ENCODE measurements at regions not wholly inside any gene's neighbourhood (a gene's known extent, or its start where the extent isn't known, plus 50 kb on each side); places are given as distances from the start of the nearest gene placed in this dataset.
"Not testable (repeated sequence)": the region's sequence is repeated elsewhere in the genome, so short reads cannot be mapped to it uniquely, and the experiment has no call there.

DNA sequence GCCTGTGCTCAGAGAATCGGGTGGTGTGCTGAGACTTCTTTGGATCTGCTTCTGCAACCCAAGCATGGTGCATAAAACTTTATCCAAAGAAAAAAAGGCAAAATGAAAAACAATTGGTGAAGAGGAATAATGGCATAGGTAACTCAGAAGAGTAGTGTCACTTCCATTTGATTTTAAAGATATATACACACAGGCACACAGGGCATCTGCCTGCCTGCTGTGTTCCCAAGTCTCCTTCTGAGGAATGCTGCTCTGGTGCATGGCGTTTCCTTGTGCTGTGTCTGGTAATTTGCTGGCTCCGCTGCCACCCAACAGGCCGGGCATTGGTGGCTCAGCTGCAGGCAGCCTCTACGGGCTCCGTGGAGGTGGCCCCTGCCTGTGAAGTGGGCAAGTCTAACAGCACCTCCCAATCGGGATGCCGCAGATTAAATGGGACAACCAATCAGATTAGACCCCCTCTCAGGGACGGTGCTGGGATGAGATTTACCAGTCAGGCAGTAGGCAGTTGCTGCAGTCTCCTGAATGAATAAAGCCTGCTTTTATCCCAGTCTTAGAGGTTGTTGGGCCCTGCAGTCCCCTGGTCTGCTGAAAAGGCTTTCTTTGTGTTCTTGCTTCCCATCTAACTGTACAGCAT is 253.7 kb upstream of the RASGRP1 start:
- DNase-seq: no peak

DNA sequence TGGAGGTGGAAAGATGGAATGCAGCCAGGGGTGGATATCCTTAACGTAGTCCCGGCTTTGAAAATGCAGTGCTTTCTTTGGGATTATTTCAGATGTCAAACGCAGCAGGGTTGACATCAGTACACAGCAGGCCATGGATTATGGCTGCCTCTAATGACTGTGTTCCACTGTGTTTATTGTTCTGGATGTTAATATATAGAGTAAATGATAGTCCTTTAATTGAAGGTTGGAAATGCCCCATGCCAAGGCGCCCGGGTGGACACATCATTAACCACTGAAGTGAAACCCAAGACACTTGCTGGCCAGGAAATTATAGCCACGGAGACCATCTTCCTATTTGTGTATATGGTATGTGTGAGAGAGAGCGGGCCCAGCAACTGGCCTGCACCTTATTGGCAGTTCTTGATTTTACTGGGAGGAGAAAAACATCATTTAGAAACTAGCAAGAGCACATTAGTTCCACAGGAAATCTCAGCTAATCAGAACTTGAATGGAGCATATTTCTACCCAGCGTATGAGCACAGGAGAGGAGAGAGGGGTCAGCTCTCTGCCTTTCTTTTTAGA is 254.9 kb upstream of the RASGRP1 start:
- DNase-seq: no peak

DNA sequence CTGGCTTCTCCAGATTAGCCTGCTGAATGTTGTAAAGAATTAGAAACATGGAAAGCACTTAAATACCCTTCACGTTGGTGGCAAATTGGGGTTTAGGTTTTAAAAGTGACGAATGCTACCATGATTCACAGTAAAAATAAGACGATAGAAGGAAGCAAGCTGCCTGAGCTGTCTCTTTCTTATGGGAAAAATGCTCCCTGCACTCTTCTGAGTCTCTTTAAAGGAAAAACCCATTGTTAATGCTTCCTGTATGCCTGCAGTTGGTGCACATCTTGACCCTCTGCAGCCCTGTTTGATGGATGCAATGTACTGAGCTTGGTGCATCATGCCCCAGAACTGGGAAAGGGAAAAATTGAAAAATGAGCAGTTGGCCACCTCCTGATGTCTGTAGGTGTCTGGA is 258.6 kb upstream of the RASGRP1 start:
- no peak for DNase-seq

DNA sequence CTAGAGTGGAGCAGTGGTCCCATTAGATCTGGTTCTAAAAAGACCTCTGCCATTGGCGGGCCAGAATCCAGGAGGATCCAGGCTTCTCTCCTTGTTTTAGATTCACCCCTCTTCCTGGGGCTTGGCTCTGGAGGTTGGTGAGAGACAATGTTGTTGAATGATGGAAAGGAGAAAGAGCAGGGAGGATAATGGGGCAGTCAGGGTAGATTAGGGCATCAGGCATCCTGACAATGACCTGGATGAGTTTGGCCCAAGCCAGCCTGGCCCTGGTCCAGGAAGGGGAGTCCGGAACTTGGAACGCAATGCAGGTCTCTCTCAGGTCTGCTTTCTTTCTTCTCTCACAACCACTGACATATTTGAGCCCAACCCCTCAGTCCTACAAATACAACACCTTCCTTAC is 260.1 kb upstream of the RASGRP1 start:
- no peak for DNase-seq

DNA sequence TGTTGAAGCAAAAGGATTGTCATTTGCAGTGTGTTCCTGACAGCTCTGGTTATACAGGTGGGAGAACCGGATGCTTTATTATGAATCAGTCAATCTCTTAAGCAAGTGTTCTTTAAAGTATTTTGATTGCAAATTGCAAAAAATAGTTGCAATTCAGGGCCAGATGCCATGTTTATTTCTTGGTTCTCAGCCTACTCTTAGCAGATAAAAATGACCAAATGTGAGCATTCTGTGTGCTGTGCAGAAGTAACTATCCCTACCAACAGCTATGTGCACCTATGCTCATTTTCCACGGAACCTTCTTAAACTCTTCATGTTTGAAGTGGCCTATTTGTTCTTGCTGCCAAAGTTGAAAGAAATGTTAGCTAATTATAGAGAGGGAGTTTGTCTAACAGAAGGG is 262.3 kb upstream of the RASGRP1 start:
- no peak for DNase-seq

DNA sequence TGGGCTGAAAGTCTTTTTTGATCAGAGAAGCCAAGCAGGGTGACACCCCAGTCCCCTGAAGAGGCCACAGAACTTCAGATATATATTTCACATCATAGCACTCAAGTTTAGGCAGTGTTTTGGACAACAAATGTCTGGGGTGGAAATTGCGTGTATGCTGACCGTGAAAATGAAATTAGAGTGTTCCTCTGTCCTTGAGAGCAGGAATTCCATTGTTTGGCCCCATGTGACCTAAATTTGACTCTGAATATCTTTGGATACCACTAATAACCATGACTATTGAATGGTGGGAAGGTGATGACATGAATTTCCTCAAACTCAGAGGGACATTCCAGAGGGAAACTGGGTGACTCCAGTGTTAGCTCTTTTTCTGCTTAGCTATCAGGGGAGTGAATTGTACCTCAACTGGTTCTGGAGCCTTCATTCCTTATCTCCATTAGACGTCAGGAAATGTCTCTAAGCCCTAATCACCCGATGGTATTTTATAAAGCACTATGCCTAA is 263.5 kb upstream of the RASGRP1 start:
- DNase-seq: no peak

DNA sequence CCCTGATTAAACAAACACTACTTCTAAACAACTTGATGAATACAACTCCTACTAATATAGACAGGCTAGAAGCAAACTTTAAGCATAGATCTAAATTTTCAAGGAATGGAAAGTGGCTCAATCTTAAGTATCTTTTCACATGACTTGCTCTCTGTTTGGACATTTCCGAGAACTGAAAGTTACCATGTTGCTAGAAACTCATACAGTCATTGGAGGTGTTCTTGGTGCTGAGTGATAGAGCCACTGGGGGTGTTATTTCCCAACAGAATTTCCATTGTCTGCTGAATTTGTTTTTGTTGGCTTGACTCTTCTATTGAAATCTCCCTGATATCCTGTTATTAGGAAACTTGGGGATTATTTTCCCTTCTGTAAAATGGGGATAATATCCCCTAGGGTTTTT is 264.5 kb upstream of the RASGRP1 start:
- no peak for DNase-seq

DNA sequence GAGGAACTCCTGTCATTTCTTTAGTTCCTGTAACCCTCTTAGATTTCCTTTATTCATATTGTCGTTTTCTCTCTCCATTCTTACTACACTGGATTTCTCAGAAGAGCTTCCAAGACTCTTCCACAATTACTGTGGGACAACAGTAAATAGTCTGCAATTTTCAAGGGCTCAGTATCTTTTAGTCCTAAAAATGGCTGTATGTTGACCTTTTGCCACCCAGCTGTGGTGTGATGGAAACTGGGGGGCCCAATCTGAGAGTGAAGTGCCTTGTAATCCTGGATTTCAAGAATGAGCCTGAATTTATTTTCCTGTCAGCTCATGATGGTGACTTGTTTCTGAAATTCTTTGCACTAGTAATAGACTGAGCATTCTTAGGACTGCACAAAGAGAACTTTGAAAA is 277.6 kb upstream of the RASGRP1 start:
- DNase-seq: no peak

DNA sequence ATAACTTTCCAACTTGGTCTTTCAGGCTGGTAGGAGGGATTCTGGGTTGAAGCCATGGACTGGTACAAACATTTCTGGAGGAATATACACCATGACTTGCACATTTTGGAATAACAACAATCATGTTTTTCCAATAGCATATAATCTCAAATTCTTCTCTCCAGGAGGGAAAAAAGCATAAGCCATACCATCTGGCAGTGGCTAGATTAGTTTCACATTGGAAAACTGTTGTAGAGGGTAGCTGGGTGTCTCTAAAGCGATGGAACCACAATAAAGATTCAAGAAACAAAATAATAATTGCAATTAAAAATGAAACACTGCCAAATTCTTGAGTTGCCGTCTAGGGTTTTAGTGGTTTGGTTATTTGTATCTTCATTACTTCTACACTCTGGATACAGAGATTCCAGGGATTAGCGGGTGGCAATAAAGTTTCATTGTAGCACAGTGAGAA is 278.5 kb upstream of the RASGRP1 start:
- no peak for DNase-seq

DNA sequence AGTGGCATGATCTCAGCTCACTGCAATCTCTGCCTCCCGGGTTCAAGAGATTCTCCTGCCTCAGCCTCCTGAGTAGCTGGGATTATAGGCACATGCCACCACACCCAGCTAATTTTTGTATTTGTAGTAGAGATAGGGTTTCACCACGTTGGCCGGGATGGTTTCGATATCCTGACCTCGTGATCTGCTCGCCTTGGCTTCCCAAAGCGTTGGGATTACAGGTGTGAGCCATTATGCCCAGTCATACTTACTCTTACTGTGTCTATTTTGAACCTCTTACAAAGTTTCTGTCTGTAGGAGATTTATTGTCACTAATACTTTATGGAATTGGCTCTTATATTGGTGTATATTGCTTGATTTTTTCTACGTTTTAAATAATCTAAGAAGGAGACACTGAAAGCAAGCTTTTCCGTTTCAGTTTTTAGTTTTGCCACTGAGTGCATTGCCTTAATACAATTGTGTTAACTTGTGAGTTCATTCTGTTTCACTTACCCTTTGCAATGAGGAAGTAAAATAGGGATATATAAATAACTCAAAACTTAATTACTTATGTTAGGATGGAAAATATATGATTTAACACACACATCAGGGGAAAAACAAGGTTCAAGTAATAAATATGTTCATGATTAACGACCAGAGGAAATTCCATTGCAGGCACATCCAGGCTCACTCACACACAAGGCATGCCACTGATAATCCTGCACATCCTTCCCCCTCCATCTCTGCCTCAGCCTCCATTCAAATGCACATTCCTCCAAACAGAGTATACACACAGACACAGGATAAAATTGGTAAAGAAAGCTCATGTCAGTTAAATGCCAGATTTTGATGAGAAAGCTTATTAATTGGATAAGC is 279.3 kb upstream of the RASGRP1 start:
- DNase-seq: no peak

DNA sequence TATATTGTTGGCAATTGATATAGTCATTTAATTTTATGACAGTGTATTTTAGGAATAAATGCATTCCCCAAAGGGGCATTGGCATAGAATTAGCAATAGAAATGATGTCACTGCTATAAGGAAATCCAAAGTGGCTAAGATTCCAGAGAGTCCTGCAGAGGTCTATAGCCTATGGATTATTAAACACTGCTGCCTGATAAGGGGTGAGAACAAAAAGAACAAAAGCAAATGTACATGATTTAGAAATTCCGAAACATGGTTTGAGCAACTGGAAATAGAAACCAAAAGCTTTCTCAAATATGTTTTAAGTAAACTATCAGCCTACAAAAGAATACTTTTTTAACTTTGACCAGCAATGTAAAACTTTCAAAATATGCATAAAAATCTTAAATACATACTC is 280.1 kb upstream of the RASGRP1 start:
- no peak for DNase-seq

DNA sequence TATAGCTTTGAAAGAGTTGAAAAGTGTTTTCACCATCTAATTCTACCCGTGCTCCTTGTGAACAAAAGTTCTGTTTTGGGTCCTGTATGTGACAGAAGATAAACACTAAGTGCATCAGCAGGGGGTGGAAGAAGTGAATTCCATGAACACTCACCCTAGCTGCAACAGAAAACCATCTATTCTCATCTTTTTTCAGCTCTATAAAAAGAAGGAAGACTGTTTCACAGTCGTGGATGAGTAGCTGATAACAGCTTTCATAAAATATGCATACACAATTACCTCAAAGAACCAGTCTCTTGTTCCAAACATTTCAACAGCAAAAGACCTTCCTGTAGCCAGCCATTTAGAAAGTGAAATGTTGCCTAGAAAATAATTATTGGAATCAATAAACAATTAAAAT is 281.7 kb upstream of the RASGRP1 start:
- no peak for DNase-seq

DNA sequence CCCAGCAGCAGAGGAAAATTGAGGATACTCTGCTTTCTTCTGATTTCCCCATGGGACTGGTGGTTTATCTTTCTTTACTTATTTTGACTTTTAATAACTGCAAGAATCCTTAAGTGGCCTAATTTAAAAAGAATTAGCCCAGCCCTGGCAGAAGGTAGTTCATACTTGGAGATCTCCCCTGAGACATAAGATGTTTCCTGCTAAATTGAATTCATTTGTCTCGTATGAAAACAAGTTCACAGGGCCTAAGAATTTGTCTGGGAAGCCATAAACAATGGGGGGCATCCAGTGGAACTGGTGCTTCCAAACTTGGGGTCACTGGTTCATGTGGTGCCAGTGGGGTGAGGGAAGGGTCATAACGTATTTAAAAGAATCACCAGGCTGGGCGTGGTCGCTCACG is 283.1 kb upstream of the RASGRP1 start:
- DNase-seq: no peak

DNA sequence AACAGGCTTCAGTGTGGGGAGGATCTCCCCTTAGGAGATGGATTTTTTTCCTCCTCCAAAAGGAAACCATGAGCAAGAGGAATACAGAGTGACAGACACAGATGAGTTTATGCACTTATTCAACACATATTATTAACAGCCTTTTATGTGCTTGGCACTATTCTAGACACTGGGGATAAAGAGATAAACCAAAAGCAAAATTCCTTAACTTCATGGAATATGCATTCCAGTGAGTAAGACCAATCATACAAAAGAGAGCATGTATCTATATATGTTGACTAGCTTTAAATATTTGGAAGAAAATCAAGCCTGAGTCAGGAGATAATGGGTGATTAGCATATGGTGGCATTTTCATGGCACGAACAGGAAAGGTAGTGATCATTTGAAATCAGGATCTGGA is 284.4 kb upstream of the RASGRP1 start:
- no peak for DNase-seq

DNA sequence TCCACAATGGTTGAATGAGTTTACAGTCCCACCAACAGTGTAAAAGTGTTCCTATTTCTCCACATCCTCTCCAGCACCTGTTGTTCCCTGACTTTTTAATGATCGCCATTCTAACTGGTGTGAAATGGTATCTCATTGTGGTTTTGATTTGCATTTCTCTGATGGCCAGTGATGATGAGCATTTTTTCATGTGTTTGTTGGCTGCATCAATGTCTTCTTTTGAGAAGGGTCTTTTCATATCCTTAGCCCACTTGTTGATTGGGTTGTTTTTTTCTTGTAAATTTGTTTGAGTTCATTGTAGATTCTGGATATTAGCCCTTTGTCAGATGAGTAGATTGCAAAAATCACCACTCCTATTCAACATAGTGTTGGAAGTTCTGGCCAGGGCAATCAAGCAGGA is 287.6 kb upstream of the RASGRP1 start:
- DNase-seq: not testable (repeated sequence)

DNA sequence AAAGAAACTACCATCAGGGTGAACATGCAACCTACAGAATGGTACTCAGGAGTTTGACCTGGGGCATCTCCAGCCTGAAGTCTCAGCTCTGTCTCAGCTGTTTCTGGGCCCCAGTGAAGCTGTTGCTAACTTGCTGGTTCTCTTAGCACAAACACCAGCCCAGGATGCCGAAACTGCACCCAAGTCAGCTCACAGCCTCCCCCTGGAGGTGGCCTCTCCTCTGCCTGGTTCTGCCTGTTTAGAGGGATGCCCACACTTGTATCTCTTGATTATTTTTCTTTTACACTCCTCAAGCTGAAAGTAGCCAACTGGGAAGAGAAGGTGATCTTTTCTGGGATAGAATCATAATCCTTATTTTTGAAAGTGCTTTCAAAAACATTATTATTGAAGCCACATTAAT is 289.0 kb upstream of the RASGRP1 start:
- no peak for DNase-seq

DNA sequence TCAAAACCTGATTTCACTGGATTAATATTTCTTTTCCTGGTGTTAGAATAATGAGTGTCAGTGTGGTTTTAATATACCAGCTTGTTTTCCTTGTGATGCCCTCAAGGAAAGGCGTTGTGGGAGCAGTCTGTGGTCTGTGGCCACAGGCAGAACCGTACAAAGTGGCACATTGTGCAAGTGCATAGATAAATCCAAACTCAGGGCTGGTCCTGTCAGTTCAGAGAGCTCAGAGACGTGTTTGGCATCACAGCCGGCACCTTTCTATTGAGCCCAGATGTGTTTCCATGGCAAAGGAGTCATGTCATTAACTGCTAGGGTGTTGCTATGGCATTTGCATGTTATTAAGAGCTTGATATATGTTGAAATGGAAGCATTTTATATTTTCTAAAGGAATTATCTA is 289.9 kb upstream of the RASGRP1 start:
- DNase-seq: no peak

DNA sequence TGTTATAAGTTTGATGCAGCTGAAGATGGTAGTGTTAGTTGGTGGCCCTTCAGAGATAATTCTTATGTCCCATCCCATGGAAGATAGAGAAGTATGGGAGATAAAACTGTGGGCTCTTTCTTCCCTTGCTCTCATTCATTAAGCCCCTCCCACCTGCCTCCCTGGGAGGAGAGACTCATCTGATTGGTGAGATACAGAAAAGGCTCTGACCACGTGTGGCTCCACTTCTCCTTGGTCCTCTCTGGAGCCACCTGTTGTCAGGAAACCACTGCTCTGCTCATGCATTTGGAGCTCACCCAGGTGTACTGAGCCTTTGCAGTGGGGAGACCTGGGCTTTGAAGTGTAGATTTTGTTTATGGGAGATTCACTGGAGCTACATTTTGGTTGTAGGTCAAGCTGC is 293.2 kb upstream of the RASGRP1 start:
- no peak for DNase-seq

DNA sequence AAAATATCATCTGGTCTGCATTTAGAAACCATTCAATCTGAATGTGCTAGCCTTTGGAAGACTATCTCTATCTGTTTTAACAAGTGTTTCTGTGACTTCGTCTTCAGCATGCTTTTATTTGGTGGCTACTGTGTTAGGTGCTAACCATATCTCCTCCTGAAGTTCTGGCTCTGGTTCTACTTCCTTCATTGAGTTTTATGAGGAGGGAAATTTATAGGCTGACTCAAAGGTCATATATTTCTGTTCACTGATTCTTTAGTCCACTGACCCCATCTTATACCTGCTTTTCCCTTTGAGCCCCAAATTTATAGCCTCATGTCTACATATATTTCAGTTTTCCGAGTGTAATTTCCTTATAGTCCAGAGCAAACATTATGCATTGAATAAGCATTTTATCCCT is 295.0 kb upstream of the RASGRP1 start:
- DNase-seq: no peak

DNA sequence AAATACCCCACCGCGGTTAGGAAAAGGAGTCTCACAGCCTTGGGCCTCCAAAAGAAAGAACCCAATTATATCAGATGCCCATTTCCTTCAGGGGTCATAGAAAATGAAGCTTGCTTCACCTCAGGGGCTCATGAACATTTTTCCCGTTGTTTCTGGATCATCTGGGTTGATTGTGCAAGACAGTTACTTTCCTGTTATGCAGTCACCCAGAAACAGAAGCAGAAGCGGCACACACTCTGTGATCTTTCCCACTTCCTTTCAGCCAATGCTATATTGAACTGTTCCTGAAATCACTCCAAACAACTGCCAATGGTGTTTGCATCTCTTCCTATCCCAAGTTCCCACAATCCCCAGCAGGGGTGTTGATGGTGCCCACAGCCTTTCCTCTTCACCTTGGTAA is 295.6 kb upstream of the RASGRP1 start:
- DNase-seq: no peak

DNA sequence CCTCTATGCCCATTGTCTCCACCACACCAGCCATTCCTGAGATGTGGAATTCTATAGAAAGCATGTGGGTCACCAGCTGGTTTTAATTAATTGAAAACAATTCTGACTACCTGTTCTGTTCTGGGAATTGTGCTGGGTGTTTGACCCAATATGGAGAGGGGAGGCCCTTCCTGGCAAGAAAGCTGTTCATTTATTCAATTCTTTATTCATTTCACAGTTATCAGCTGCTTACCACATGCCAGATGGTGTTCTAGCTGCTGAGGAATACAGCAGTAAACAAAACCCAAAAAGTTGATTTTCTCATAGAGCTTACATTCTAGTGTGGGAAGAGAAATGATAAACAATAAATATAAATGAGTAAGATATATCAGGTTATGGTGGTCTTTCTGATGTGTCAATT is 296.1 kb upstream of the RASGRP1 start:
- no peak for DNase-seq

DNA sequence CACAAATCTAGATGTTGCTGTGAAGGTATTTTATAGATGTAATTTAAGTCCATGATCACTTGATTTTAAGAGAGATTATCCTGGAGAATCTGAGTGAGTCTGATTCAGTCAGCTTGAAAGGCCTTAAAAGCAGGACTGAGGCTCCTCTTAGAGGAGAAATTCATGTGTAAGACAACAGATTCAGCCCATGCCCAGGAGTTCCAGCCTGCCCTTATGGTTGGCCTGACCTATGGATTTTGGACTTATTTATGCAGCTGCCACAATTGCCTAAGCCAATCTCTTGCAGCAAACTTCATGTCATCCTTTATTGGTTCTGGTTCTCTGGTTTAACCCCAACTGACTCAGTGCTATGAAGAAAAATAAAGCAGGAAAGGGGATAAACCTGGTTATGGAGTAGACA is 296.5 kb upstream of the RASGRP1 start:
- no peak for DNase-seq

DNA sequence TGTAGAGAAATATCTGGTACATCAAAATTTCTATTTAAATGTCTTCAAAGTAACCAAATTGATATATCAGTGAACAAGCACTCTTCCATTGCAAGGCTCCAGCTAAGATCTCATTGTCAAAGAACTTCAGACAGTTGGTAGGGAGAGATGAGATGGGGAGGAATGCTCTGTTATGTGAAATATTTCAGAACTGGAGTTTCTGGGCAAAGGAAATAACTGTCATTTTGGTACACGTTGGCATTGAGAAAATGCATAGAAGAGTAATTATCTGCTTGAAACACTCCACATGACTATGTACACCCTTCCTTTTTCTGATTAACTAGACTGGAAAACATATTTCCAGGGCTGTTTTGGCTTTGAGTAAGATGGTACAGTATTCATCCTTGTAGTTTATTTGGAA is 297.5 kb upstream of the RASGRP1 start:
- DNase-seq: no peak

DNA sequence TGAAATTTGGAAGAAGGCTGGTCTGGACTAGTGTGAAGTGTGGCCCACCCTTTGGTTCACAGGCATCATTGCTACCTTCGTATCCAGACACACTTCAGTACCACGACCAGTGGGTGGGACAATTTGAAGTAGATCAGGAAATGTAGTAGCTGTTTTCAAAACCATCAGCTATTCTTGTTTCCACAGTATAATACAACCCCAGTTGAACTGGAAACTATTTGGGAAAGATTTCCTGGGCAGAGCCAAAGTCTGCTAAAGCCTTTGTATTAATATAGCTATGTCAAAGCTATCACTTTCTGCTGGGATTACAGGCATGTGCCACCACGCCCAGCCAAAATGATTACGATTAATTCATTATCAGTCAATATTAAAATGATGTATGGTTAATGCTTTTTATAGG is 298.8 kb upstream of the RASGRP1 start:
- DNase-seq: no peak

All from CD4-positive, alpha-beta T cell treated with Interferon gamma for 1 hour (primary cell).